SK-N-SH (cell line): ENCODE measurements at regions not wholly inside any gene's neighbourhood (a gene's known extent, or its start where the extent isn't known, plus 50 kb on each side); places are given as distances from the start of the nearest gene placed in this dataset.

ENCODE experiments used
- CTCF ChIA-PET: fragments of 300-600, 350-600 bp; formaldehyde crosslinking; extraction: SDS; loops from one replicate; lab custom pipeline; 2021; lab: Yijun Ruan, JAX
- POLR2A ChIA-PET: fragments of 350-600 bp; sonication (Branson Sonifier 250); formaldehyde crosslinking; extraction: SDS; loops from one replicate; lab custom pipeline; 2020; ENCODE audit warnings: antibody characterized with exemption, inconsistent platforms; lab: Yijun Ruan, JAX
- DNase-seq: peaks from one replicate; pipeline ENCODE4 v3.0.0; 2012
- H2AFZ ChIP-seq: fragments of 200-600 bp; sonication (generic); 2 replicates; pipeline ENCODE4 v1.8.1; 2016; ENCODE audit warnings: antibody characterized with exemption, mild to moderate bottlenecking, low read depth
- H3F3A ChIP-seq: fragments of 200-600 bp; sonication (generic); replicated peaks from 2 replicates; pipeline ENCODE3; 2016; ENCODE audit warnings: antibody characterized with exemption, mild to moderate bottlenecking; ENCODE audit not compliant: insufficient read depth
- H3K27ac ChIP-seq, 2 experiments: fragments of 200-500 bp in 1 of 2; fragments of 200-600 bp in 1 of 2; sonication (Bioruptor generic) in 1 of 2; sonication (generic), shearing (Covaris generic) in 1 of 2; 2 replicates each; pipeline versions ENCODE4 v1.5.1 to v1.6.1; 2014 to 2016; ENCODE audit warnings: low read depth in 2 of 2, inconsistent platforms in 1 of 2, low read length in 1 of 2, mild to moderate bottlenecking in 1 of 2, mixed read lengths in 1 of 2
- H3K27me3 ChIP-seq: fragments of 200-600 bp; sonication (generic), shearing (Covaris generic); 2 replicates; pipeline ENCODE4 v1.6.1; 2016; ENCODE audit warnings: mixed run types; ENCODE audit not compliant: insufficient read depth
- H3K36me3 ChIP-seq, 2 experiments: fragments of 200-500 bp in 1 of 2; fragments of 200-600 bp in 1 of 2; sonication (Bioruptor generic) in 1 of 2; sonication (generic) in 1 of 2; replicated peaks in 1 of 2; 2 replicates each; pipeline versions ENCODE3 to v1.5.1; 2014 to 2016; ENCODE audit warnings: low read length in 1 of 2, mild to moderate bottlenecking in 1 of 2; ENCODE audit not compliant: insufficient read depth in 2 of 2, control insufficient read depth in 1 of 2
- H3K4me1 ChIP-seq, 2 experiments: fragments of 200-500 bp in 1 of 2; fragments of 200-600 bp in 1 of 2; sonication (Bioruptor generic) in 1 of 2; sonication (generic), shearing (Covaris generic) in 1 of 2; 2 replicates each; pipeline versions ENCODE4 v1.5.1 to v1.6.1; 2014 to 2016; ENCODE audit warnings: low read depth in 1 of 2, low read length in 1 of 2, mixed run types in 1 of 2; ENCODE audit not compliant: insufficient read depth in 2 of 2, control insufficient read depth in 1 of 2
- H3K4me2 ChIP-seq: fragments of 200-600 bp; sonication (generic), shearing (Covaris generic); 2 replicates; pipeline ENCODE4 v1.6.1; 2017; ENCODE audit warnings: mixed run types
- H3K4me3 ChIP-seq, 2 experiments: fragments of 200-500 bp in 1 of 2; fragments of 200-600 bp in 1 of 2; sonication (Bioruptor generic) in 1 of 2; sonication (generic), shearing (Covaris generic) in 1 of 2; 2 replicates each; pipeline versions ENCODE4 v1.5.1 to v1.8.1; 2014 to 2016; ENCODE audit warnings: low read depth in 2 of 2, inconsistent platforms in 1 of 2, low read length in 1 of 2, mild to moderate bottlenecking in 1 of 2, mixed read lengths in 1 of 2, moderate library complexity in 1 of 2
- H3K79me2 ChIP-seq: fragments of 200-600 bp; sonication (generic); 2 replicates; pipeline ENCODE4 v1.8.1; 2017; ENCODE audit warnings: mild to moderate bottlenecking; ENCODE audit not compliant: insufficient read depth
- H3K9ac ChIP-seq: fragments of 200-600 bp; sonication (generic); 2 replicates; pipeline ENCODE4 v1.6.1; 2017; ENCODE audit warnings: mixed run types
- H3K9me2 ChIP-seq: fragments of 200-600 bp; sonication (generic); 2 replicates; pipeline ENCODE4 v1.6.1; 2017; ENCODE audit warnings: mixed run types
- H3K9me3 ChIP-seq: fragments of 200-600 bp; sonication (generic); 2 replicates; pipeline ENCODE4 v1.6.1; 2017; ENCODE audit warnings: mixed run types, mild to moderate bottlenecking, moderate library complexity
- H4K20me1 ChIP-seq: fragments of 200-600 bp; sonication (generic); 2 replicates; pipeline ENCODE4 v1.6.1; 2017; ENCODE audit warnings: mild to moderate bottlenecking, mixed run types; ENCODE audit not compliant: insufficient read depth
- CHD2 ChIP-seq: fragments of 150-350 bp; IDR thresholded peaks from 2 replicates; pipeline ENCODE4 v1.6.1; 2018; ENCODE audit warnings: low read length; ENCODE audit not compliant: partially characterized antibody
- FOSL2 ChIP-seq: IDR thresholded peaks from 2 replicates; pipeline ENCODE4 v1.4.0; 2012; ENCODE audit warnings: low read depth, mild to moderate bottlenecking, moderate library complexity, borderline replicate concordance
- FOXJ3 ChIP-seq: sonication (generic); formaldehyde crosslinking; IDR thresholded peaks from 2 replicates; pipeline ENCODE4 v1.5.1; 2020; ENCODE audit warnings: mild to moderate bottlenecking, missing genetic modification reagents
- FOXM1 ChIP-seq: IDR thresholded peaks from 2 replicates; pipeline ENCODE4 v1.4.0; 2012; ENCODE audit warnings: low read depth, mild to moderate bottlenecking
- GABPA ChIP-seq: IDR thresholded peaks from 2 replicates; pipeline ENCODE4 v1.4.0; 2012; ENCODE audit warnings: low read depth, mild to moderate bottlenecking
- GATA2 ChIP-seq: sonication (generic); formaldehyde crosslinking; IDR thresholded peaks from 2 replicates; pipeline ENCODE4 v1.5.0; 2020; ENCODE audit warnings: mild to moderate bottlenecking, missing genetic modification reagents
- IRF3 ChIP-seq: fragments of 150-350 bp; IDR thresholded peaks from 2 replicates; pipeline ENCODE4 v1.6.1; 2016; ENCODE audit warnings: mild to moderate bottlenecking, low read depth, low read length
- MXI1 ChIP-seq: IDR thresholded peaks from 2 replicates; pipeline ENCODE4 v1.6.1; 2012; ENCODE audit warnings: mild to moderate bottlenecking, low read depth, low read length, improper control_type of control experiment
- NRF1 ChIP-seq: IDR thresholded peaks from 2 replicates; pipeline ENCODE4 v1.6.1; 2012; ENCODE audit warnings: low read depth, mild to moderate bottlenecking, low read length
- POLR2AphosphoS5 ChIP-seq: IDR thresholded peaks from 2 replicates; pipeline ENCODE4 v1.6.1; 2012; ENCODE audit warnings: low read depth, low read length
- SMC3 ChIP-seq: IDR thresholded peaks from 2 replicates; pipeline ENCODE4 v1.6.1; 2012; ENCODE audit warnings: low read depth, low read length, improper control_type of control experiment
- TAF1 ChIP-seq: IDR thresholded peaks from 2 replicates; pipeline ENCODE4 v1.6.1; 2012; ENCODE audit warnings: low read depth, mild to moderate bottlenecking, low read length, moderate library complexity, borderline replicate concordance
- TCF12 ChIP-seq: IDR thresholded peaks from 2 replicates; pipeline ENCODE4 v1.4.0; 2012
- TEAD4 ChIP-seq: IDR thresholded peaks from 2 replicates; pipeline ENCODE4 v1.4.0; 2012; ENCODE audit warnings: mild to moderate bottlenecking, borderline replicate concordance; ENCODE audit not compliant: insufficient read depth
- USF1 ChIP-seq: IDR thresholded peaks from 2 replicates; pipeline ENCODE4 v1.4.0; 2012; ENCODE audit warnings: low read depth, borderline replicate concordance
- YY1 ChIP-seq: IDR thresholded peaks from 2 replicates; pipeline ENCODE4 v1.4.0; 2012; ENCODE audit warnings: low read depth, mild to moderate bottlenecking
- WGBS: methylation state at CpG from one replicate; pipeline ENCODE4 v1.1.6; 2017; ENCODE audit warnings: low lambda C conversion rate; 5-methylcytosine and 5-hydroxymethylcytosine counted together
- TF ChIP-seq, protein P1 (sequence below): fragments of 200-600 bp; sonication (generic); IDR thresholded peaks from 2 replicates; pipeline ENCODE4 v1.6.1; 2017; ENCODE audit warnings: antibody characterized with exemption, mild to moderate bottlenecking, moderate library complexity

- Histone ChIP-seq H3K27me3 (0 out of 2 replicates have a peak, but pooled peaks cover 4% of the 10 kb centered on the region), H3K9ac (no peak overlapping the region), H2AFZ (no peak overlapping the region), H3K9me3 (no peaks in the 10 kb centered on the region; the same call in 1 of the 2 replicates), H3K4me3 (no peak overlapping the region), H3K4me2 (no peak overlapping the region)
- 25% methylated on average over 4 of the region's 4 CpGs for WGBS
- no peak for TF ChIP-seq FOXM1
- no peak for TF ChIP-seq TEAD4
- no peak for TF ChIP-seq POLR2AphosphoS5
- no peak for TF ChIP-seq NRF1
- TF ChIP-seq GABPA = no peak
- no peak for TF ChIP-seq YY1
- no peak for TF ChIP-seq TCF12
- no peak for TF ChIP-seq MXI1
- no peak for TF ChIP-seq IRF3
- TF ChIP-seq FOSL2 = no peak
- TF ChIP-seq SMC3 = no peak
- no peak for TF ChIP-seq USF1
- no peak for TF ChIP-seq FOXJ3 (CRISPR knock-in tag)
- TF ChIP-seq, all 33 proteins: peak for 0
- Histone ChIP-seq H3K79me2 (no peaks in the 10 kb centered on the region), H3K4me1 (no peaks in the 10 kb centered on the region), H3K36me3 (no peaks in the 10 kb centered on the region), H3K27ac (no peak overlapping the region), H3K9me2 (no peaks in the 10 kb centered on the region), H4K20me1 (no peaks in the 10 kb centered on the region), H3F3A (no peaks in the 10 kb centered on the region)
- ChIA-PET CTCF (interaction anchor here (1.5 kb wide), 1 partner anchor 16 kb away, joined by 3 read pairs; no protein-coding TSS in a partner anchor), POLR2A (no interaction called here)
- DNase-seq = no peak
Observed at GRCh38 chr9:27808864-27809263, 235.6 kb upstream of the C9orf72 start.

GRCh38 chr9:27817747-27818146 is 244.5 kb upstream of the C9orf72 start:
- Histone ChIP-seq H3K27ac (peak overlapping the region in 1 of 2 experiments; percentile 99; a peak in 2 of 4 replicates), H2AFZ (no peak overlapping the region), H3K4me1 (peaks cover 0 to 15% of the 10 kb centered on the region in 2 experiments; a peak in 2 of 4 replicates), H4K20me1 (no peaks in the 10 kb centered on the region), H3K9me3 (no peaks in the 10 kb centered on the region), H3K9ac (no peak overlapping the region), H3K9me2 (no peaks in the 10 kb centered on the region), H3F3A (no peaks in the 10 kb centered on the region), H3K27me3 (no peaks in the 10 kb centered on the region), H3K79me2 (no peaks in the 10 kb centered on the region), H3K4me2 (no peak overlapping the region), H3K4me3 (no peak overlapping the region), H3K36me3 (no peaks in the 10 kb centered on the region)
- TF ChIP-seq, protein P1, sequence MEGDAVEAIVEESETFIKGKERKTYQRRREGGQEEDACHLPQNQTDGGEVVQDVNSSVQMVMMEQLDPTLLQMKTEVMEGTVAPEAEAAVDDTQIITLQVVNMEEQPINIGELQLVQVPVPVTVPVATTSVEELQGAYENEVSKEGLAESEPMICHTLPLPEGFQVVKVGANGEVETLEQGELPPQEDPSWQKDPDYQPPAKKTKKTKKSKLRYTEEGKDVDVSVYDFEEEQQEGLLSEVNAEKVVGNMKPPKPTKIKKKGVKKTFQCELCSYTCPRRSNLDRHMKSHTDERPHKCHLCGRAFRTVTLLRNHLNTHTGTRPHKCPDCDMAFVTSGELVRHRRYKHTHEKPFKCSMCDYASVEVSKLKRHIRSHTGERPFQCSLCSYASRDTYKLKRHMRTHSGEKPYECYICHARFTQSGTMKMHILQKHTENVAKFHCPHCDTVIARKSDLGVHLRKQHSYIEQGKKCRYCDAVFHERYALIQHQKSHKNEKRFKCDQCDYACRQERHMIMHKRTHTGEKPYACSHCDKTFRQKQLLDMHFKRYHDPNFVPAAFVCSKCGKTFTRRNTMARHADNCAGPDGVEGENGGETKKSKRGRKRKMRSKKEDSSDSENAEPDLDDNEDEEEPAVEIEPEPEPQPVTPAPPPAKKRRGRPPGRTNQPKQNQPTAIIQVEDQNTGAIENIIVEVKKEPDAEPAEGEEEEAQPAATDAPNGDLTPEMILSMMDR = no peak
- TF ChIP-seq CHD2 (no peak), TAF1 (no peak), GATA2 (CRISPR knock-in tag) (no peak), USF1 (no peak), GABPA (no peak)
- DNase-seq = no peak
- 35% methylated on average over 3 of the region's 3 CpGs for WGBS
- CTCF ChIA-PET = interaction anchor here (0.7 to 1.9 kb wide), 2 partner anchors 11 to 91 kb away, joined by 4 to 7 read pairs; no protein-coding TSS in a partner anchor
- POLR2A ChIA-PET = interaction anchor here (0.6 kb wide), 1 partner anchor 92 kb away, joined by 3 read pairs; no protein-coding TSS in a partner anchor
